Kidney (tissue), 13 donors: ENCODE measurements at regions not wholly inside any gene's neighbourhood (a gene's known extent, or its start where the extent isn't known, plus 50 kb on each side); places are given as distances from the start of the nearest gene placed in this dataset.
A peak's percentile ranks its signal among the peaks of the same experiment; 100 is the strongest.
"Not testable (repeated sequence)": the region's sequence is repeated elsewhere in the genome, so short reads cannot be mapped to it uniquely, and the experiment has no call there.

Source experiments
- DNase-seq, 5 donors: peaks; one replicate each; pipeline ENCODE4 v3.0.0-alpha.2; 2013 to 2020
- FAIRE-seq: peaks from 2 replicates; lab custom pipeline; 2012; peaks lifted over from hg19 to GRCh38; lab: Jason Lieb, UNC
- H3K27ac ChIP-seq, 2 donors: one replicate each; pipeline ENCODE4 v1.7.0; 2013; ENCODE audit warnings: low read depth in 2 of 2, low read length in 2 of 2, inconsistent platforms in 1 of 2
- H3K27me3 ChIP-seq: one replicate; pipeline ENCODE4 v1.7.1; 2013; ENCODE audit warnings: low read length, inconsistent platforms; ENCODE audit not compliant: control insufficient read depth, insufficient read depth
- H3K36me3 ChIP-seq, 3 donors: one replicate each; pipeline versions ENCODE4 v1.7.0 to v1.7.1; 2013; ENCODE audit warnings: low read length in 3 of 3, control low read depth in 1 of 3, inconsistent platforms in 1 of 3; ENCODE audit not compliant: insufficient read depth in 3 of 3, control insufficient read depth in 2 of 3
- H3K4me1 ChIP-seq, 3 donors: one replicate each; pipeline versions ENCODE4 v1.7.0 to v1.7.1; 2013; ENCODE audit warnings: low read length in 3 of 3, inconsistent platforms in 1 of 3, low read depth in 1 of 3; ENCODE audit not compliant: control insufficient read depth in 2 of 3, insufficient read depth in 2 of 3
- H3K4me3 ChIP-seq, 3 donors: one replicate each; pipeline versions ENCODE4 v1.7.0 to v1.8.1; 2013; ENCODE audit warnings: low read length in 3 of 3, control low read depth in 1 of 3, inconsistent platforms in 1 of 3
- H3K9ac ChIP-seq, 3 donors: one replicate each; pipeline versions ENCODE4 v1.7.0 to v1.7.1; 2013; ENCODE audit warnings: low read length in 3 of 3, control low read depth in 1 of 3, inconsistent platforms in 1 of 3
- H3K9me3 ChIP-seq, 3 donors: one replicate each; pipeline versions ENCODE4 v1.7.0 to v1.7.1; 2013; ENCODE audit warnings: low read length in 3 of 3, control low read depth in 1 of 3, inconsistent platforms in 1 of 3; ENCODE audit not compliant: control insufficient read depth in 2 of 3, insufficient read depth in 1 of 3
- CTCF ChIP-seq: IDR thresholded peaks from 3 replicates; pipeline ENCODE4 v1.5.1; 2012; ENCODE audit warnings: mild to moderate bottlenecking, moderate library complexity, borderline replicate concordance; ENCODE audit not compliant: insufficient read depth; ENCODE audit errors: extremely low read depth
- intact Hi-C: fragments of 100-400 bp; cut with DNase I; formaldehyde crosslinking; loops from one replicate; pipeline ENCODE4 v1.11.1; 2022
- donor health status: control.
- donor health status: control.
- donor health status: control.
- donor health status: control.
- donor health status: control.
- donor health status: DM: yes; HTN: yes; CAD: no.
- donor health status: Normal renal cell carcinoma (clear cell type).

- FAIRE-seq (no peak), DNase-seq (no peak)
- TF ChIP-seq CTCF = no peak
- H3K4me3 ChIP-seq = no peak overlapping the region
- no peaks in the 10 kb centered on the region for H3K27me3 ChIP-seq
- intact Hi-C loops = no loop called here
- H3K4me1 ChIP-seq = no peaks in the 10 kb centered on the region
- no peak overlapping the region for H3K9ac ChIP-seq
- no peak overlapping the region for H3K27ac ChIP-seq
- no peaks in the 10 kb centered on the region for H3K36me3 ChIP-seq
- no peaks in the 10 kb centered on the region for H3K9me3 ChIP-seq
Observed at GRCh38 chr19:28578208-28578607, 634.7 kb downstream of the UQCRFS1 start.

- no peak for TF ChIP-seq CTCF
- H3K9ac ChIP-seq = no peak overlapping the region
- no peaks in the 10 kb centered on the region for H3K27me3 ChIP-seq
- H3K9me3 ChIP-seq = no peaks in the 10 kb centered on the region
- no peaks in the 10 kb centered on the region for H3K36me3 ChIP-seq
- no peak overlapping the region for H3K4me3 ChIP-seq
- FAIRE-seq (no peak), DNase-seq (peak in 2 of 5 donors; percentile 20 to 23)
- no peak overlapping the region for H3K27ac ChIP-seq
- H3K4me1 ChIP-seq = no peaks in the 10 kb centered on the region
- intact Hi-C loops = no loop called here
Observed at GRCh38 chr19:28577666-28578065, 635.3 kb downstream of the UQCRFS1 start.

- H3K9me3 ChIP-seq = no peaks in the 10 kb centered on the region
- H3K4me3 ChIP-seq = no peak overlapping the region
- H3K4me1 ChIP-seq = no peaks in the 10 kb centered on the region
- no peaks in the 10 kb centered on the region for H3K36me3 ChIP-seq
- H3K27ac ChIP-seq = no peak overlapping the region
- DNase-seq (peak in 4 of 5 donors; percentile 72 to 89 (median 82)), FAIRE-seq (no peak)
- no peak overlapping the region for H3K9ac ChIP-seq
- TF ChIP-seq CTCF = no peak
- no peaks in the 10 kb centered on the region for H3K27me3 ChIP-seq
- intact Hi-C loops = no loop called here
Observed at GRCh38 chr19:28577233-28577632, 635.7 kb downstream of the UQCRFS1 start.

- no peak for TF ChIP-seq CTCF
- H3K4me3 ChIP-seq = no peak overlapping the region
- H3K4me1 ChIP-seq = no peaks in the 10 kb centered on the region
- H3K27me3 ChIP-seq = no peaks in the 10 kb centered on the region
- DNase-seq = no peak
- no peaks in the 10 kb centered on the region for H3K36me3 ChIP-seq
- H3K9me3 ChIP-seq = no peaks in the 10 kb centered on the region
- intact Hi-C loops = no loop called here
- no peak overlapping the region for H3K27ac ChIP-seq
- FAIRE-seq = no peak
- no peak overlapping the region for H3K9ac ChIP-seq
Observed at GRCh38 chr19:28575816-28576215, 637.1 kb downstream of the UQCRFS1 start.

GRCh38 chr19:28575312-28575711 lies 637.6 kb downstream of the UQCRFS1 start:
- H3K4me3 ChIP-seq, H3K9me3 ChIP-seq, H3K36me3 ChIP-seq, H3K27me3 ChIP-seq, H3K27ac ChIP-seq, FAIRE-seq, intact Hi-C loops, H3K9ac ChIP-seq, DNase-seq, H3K4me1 ChIP-seq: not testable (repeated sequence)
